CD4-positive, alpha-beta T cell (primary cell): ENCODE measurements at regions not wholly inside any gene's neighbourhood (a gene's known extent, or its start where the extent isn't known, plus 50 kb on each side); places are given as distances from the start of the nearest gene placed in this dataset.

Experiments used
- ATAC-seq: fragments of 200-7000 bp; cut with Tn5 transposase; one replicate; pipeline ENCODE4 v1.10.0; 2022; ENCODE audit warnings: mild to moderate bottlenecking; ENCODE audit not compliant: poor library complexity
- CTCF ChIA-PET: fragments of 350-600 bp; sonication (Branson Sonifier 250); formaldehyde crosslinking; loops from one replicate; lab custom pipeline; 2021; ENCODE audit warnings: antibody characterized with exemption, inconsistent platforms; lab: Charles Lee
- POLR2A ChIA-PET: fragments of 350-600 bp; sonication (Branson Sonifier 250); formaldehyde crosslinking; loops from one replicate; lab custom pipeline; 2021; ENCODE audit warnings: antibody characterized with exemption, inconsistent platforms; lab: Charles Lee
- DNase-seq, 14 experiments: peaks; one replicate each; pipeline ENCODE4 v3.0.0-alpha.2; 2013 to 2020; ENCODE audit warnings: mixed read lengths in 2 of 14
- H3K27ac ChIP-seq, 2 donors: one replicate each; pipeline versions ENCODE4 v1.5.1 to v1.7.0; 2013; ENCODE audit warnings: low read length in 2 of 2, low read depth in 1 of 2, mild to moderate bottlenecking in 1 of 2
- H3K27me3 ChIP-seq, 2 experiments: 1 replicate in 1 of 2; 2 replicates in 1 of 2; pipeline versions ENCODE4 v1.6.1 to v1.7.0; 2013; ENCODE audit warnings: low read length in 2 of 2, control low read depth in 1 of 2, mild to moderate bottlenecking in 1 of 2, moderate library complexity in 1 of 2; ENCODE audit not compliant: insufficient read depth in 2 of 2, control insufficient read depth in 1 of 2
- H3K36me3 ChIP-seq: one replicate; pipeline ENCODE4 v1.6.1; 2013; ENCODE audit warnings: low read length, control low read depth; ENCODE audit not compliant: insufficient read depth
- H3K4me1 ChIP-seq: one replicate; pipeline ENCODE4 v1.6.1; 2013; ENCODE audit warnings: low read length, control low read depth; ENCODE audit not compliant: insufficient read depth
- H3K4me3 ChIP-seq: one replicate; pipeline ENCODE4 v1.5.1; 2013; ENCODE audit warnings: mild to moderate bottlenecking, low read length, moderate library complexity
- H3K9me3 ChIP-seq, 2 experiments: 1 replicate in 1 of 2; 2 replicates in 1 of 2; pipeline versions ENCODE4 v1.6.1 to v1.7.0; 2013; ENCODE audit warnings: low read length in 2 of 2, mild to moderate bottlenecking in 2 of 2, control low read depth in 1 of 2, moderate library complexity in 1 of 2; ENCODE audit not compliant: control insufficient read depth in 1 of 2, insufficient read depth in 1 of 2
- H3K27ac Mint-ChIP-seq: one replicate; pipeline ENCODE4 v1.8.0; 2020; ENCODE audit warnings: mixed read lengths
- H3K27me3 Mint-ChIP-seq: one replicate; pipeline ENCODE4 v1.8.0; 2021; ENCODE audit warnings: mixed read lengths
- H3K36me3 Mint-ChIP-seq: one replicate; pipeline ENCODE4 v1.8.0; 2021; ENCODE audit warnings: low read depth, mixed read lengths
- H3K4me1 Mint-ChIP-seq: one replicate; pipeline ENCODE4 v1.8.0; 2021; ENCODE audit warnings: low read depth, mixed read lengths
- H3K4me3 Mint-ChIP-seq: one replicate; pipeline ENCODE4 v1.8.0; 2020; ENCODE audit warnings: mild to moderate bottlenecking, mixed read lengths
- H3K9me3 Mint-ChIP-seq: one replicate; pipeline ENCODE4 v1.8.0; 2020; ENCODE audit warnings: mixed read lengths
- intact Hi-C, 2 experiments: fragments of 100-400 bp; cut with DNase I in 1 of 2; cut with micrococcal nuclease in 1 of 2; formaldehyde crosslinking; loops; one replicate each; pipeline versions ENCODE4 v1.15.1 to v1.9.0; 2023 to 2025; cut with DNase I, micrococcal nuclease
- TF ChIP-seq, protein P1 (sequence below): fragments of 200-600 bp; IDR thresholded peaks from one replicate; pipeline ENCODE4 v1.8.0; 2022; ENCODE audit warnings: antibody characterized with exemption, mild to moderate bottlenecking

DNA sequence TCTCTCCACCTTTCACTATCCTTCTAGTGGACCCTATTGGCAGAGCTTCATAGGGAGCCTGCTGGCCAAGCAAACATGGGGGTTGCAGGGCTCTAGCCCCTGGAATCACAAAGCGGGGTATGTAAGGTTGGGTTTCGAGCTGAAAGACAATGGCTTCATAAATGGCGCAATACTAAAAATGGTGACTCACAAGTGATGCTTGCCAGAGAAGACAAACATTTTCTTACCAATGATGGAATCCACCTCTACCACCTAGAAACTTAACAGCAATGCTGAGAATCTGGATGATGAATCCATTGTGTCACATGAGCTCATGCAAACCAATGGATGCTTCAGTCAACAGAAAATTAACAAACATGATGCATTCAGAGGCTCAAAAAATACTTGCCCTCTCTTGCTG is 375.3 kb upstream of the PSMD7 start:
- intact Hi-C loops: no loop called here
- no peak overlapping the region for H3K4me3 Mint-ChIP-seq
- DNase-seq (no peak), ATAC-seq (no peak)
- TF ChIP-seq, protein P1, sequence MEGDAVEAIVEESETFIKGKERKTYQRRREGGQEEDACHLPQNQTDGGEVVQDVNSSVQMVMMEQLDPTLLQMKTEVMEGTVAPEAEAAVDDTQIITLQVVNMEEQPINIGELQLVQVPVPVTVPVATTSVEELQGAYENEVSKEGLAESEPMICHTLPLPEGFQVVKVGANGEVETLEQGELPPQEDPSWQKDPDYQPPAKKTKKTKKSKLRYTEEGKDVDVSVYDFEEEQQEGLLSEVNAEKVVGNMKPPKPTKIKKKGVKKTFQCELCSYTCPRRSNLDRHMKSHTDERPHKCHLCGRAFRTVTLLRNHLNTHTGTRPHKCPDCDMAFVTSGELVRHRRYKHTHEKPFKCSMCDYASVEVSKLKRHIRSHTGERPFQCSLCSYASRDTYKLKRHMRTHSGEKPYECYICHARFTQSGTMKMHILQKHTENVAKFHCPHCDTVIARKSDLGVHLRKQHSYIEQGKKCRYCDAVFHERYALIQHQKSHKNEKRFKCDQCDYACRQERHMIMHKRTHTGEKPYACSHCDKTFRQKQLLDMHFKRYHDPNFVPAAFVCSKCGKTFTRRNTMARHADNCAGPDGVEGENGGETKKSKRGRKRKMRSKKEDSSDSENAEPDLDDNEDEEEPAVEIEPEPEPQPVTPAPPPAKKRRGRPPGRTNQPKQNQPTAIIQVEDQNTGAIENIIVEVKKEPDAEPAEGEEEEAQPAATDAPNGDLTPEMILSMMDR: no peak
- H3K27me3 Mint-ChIP-seq: peaks cover 3% of the 10 kb centered on the region
- ChIA-PET POLR2A (no interaction called here), CTCF (no interaction called here)
- no peak overlapping the region for H3K4me3 ChIP-seq
- H3K27ac ChIP-seq: no peak overlapping the region
- no peaks in the 10 kb centered on the region for H3K27me3 ChIP-seq
- H3K36me3 Mint-ChIP-seq: no peaks in the 10 kb centered on the region
- peaks cover 4% of the 10 kb centered on the region for H3K9me3 Mint-ChIP-seq
- H3K4me1 Mint-ChIP-seq: no peaks in the 10 kb centered on the region
- no peaks in the 10 kb centered on the region for H3K4me1 ChIP-seq
- H3K27ac Mint-ChIP-seq: no peak overlapping the region
- H3K9me3 ChIP-seq: no peaks in the 10 kb centered on the region
- no peaks in the 10 kb centered on the region for H3K36me3 ChIP-seq

DNA sequence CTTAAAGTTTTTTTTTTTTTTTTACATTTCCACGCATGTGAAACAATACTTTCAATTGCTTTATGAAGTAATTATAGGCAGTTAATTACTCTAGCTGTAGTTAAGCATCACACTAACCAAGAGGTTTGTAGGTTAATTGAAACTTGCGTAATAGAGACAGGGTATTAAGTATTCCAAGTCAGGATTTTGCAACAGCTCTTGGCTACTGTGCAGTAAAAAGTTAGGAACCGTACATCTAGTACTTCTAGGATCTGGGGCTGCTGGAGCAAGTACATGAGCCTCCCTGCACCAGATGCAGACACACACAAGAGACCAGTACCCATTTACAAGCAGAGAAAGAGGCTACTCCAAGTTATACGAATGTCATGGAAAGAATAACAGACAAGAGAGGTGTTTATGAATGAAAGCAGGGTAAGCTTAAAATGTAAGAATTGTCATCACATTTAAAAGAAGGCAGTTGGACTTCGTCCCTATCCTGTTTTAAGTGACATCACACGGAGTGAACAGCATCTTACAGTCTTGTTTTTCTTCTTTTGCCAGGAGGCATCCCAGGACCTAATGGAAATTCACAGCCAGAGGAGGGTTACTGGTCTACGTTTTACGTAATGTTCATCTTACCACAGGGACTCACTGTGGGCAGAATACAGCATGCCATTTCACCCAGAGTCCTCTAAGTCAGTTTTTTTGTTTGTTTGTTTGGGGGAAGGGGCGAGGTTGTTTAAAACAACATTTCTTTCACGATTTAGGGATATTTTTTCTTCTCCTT is 379.6 kb upstream of the PSMD7 start:
- Histone ChIP-seq H3K27ac (no peak overlapping the region), H3K36me3 (no peaks in the 10 kb centered on the region), H3K4me1 (no peaks in the 10 kb centered on the region), H3K4me3 (no peak overlapping the region), H3K9me3 (no peaks in the 10 kb centered on the region), H3K27me3 (no peaks in the 10 kb centered on the region)
- TF ChIP-seq, protein P1: no peak
- Mint-ChIP-seq H3K4me3 (no peak overlapping the region), H3K36me3 (no peaks in the 10 kb centered on the region), H3K27ac (no peak overlapping the region), H3K9me3 (no peaks in the 10 kb centered on the region), H3K27me3 (peaks cover 9% of the 10 kb centered on the region), H3K4me1 (no peaks in the 10 kb centered on the region)
- DNase-seq (no peak), ATAC-seq (no peak)
- intact Hi-C loops: loop anchor here in 1 of 2 experiments (5.0 kb wide), 1 partner anchor 50 kb away; no protein-coding TSS in a partner anchor
- POLR2A ChIA-PET: no interaction called here
- CTCF ChIA-PET: no interaction called here

DNA sequence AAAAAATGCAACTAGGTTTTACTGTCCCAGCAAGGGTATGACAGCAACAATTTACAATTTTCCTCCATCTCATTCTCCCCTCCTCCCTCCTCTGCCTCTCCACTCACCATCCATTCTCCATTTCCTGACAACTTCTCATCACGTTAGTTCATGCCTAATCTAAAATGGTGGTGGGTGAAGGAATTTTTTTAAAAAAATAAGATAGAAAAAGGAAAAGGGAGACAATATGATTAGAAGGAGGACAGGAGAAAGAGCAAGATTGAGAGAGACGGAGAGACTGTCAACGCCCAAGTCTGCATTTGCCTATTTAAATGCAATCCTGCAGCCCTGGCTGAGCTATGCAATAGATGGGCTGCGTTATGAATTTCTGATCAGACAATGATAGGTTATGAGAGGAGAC is 380.7 kb upstream of the PSMD7 start:
- intact Hi-C loops: loop anchor here in 1 of 2 experiments (5.0 kb wide), 1 partner anchor 49 kb away; no protein-coding TSS in a partner anchor
- ChIA-PET CTCF (no interaction called here), POLR2A (no interaction called here)
- TF ChIP-seq, protein P1: no peak
- H3K4me3 ChIP-seq: no peak overlapping the region
- no peaks in the 10 kb centered on the region for H3K27me3 ChIP-seq
- Mint-ChIP-seq H3K27me3 (peaks cover 9% of the 10 kb centered on the region), H3K36me3 (no peaks in the 10 kb centered on the region), H3K4me3 (no peak overlapping the region), H3K27ac (no peak overlapping the region), H3K9me3 (no peaks in the 10 kb centered on the region), H3K4me1 (no peaks in the 10 kb centered on the region)
- no peak for ATAC-seq
- no peaks in the 10 kb centered on the region for H3K36me3 ChIP-seq
- no peak overlapping the region for H3K27ac ChIP-seq
- no peaks in the 10 kb centered on the region for H3K9me3 ChIP-seq
- H3K4me1 ChIP-seq: no peaks in the 10 kb centered on the region
- DNase-seq: no peak
